A549 (cell line): ENCODE measurements at regions not wholly inside any gene's neighbourhood (a gene's known extent, or its start where the extent isn't known, plus 50 kb on each side); places are given as distances from the start of the nearest gene placed in this dataset.

Source experiments
- CTCF ChIP-seq: fragments of >200 bp; sonication (Bioruptor Twin); formaldehyde crosslinking; IDR thresholded peaks from 3 replicates; pipeline ENCODE4 v1.5.1; 2016
- RFX5 ChIP-seq: fragments of 450-650 bp; IDR thresholded peaks from 2 replicates; pipeline ENCODE4 v1.7.1; 2014; ENCODE audit warnings: antibody characterized with exemption, mild to moderate bottlenecking, moderate library complexity

GRCh38 chr4:116229420-116229819 lies 856.0 kb downstream of the TRAM1L1 start:
- no peak for TF ChIP-seq CTCF
- TF ChIP-seq RFX5 = no peak
